Activated CD4-positive, alpha-beta T cell treated with anti-CD3 and anti-CD28 coated beads, Interleukin-2, amount 50 U/mL, for 48 hours (primary cell): ENCODE measurements at regions not wholly inside any gene's neighbourhood (a gene's known extent, or its start where the extent isn't known, plus 50 kb on each side); places are given as distances from the start of the nearest gene placed in this dataset.
"Not testable (repeated sequence)": the region's sequence is repeated elsewhere in the genome, so short reads cannot be mapped to it uniquely, and the experiment has no call there.

ENCODE experiments used
- DNase-seq, 2 experiments: peaks; one replicate each; pipeline ENCODE4 v3.0.0-alpha.2; 2020

DNA sequence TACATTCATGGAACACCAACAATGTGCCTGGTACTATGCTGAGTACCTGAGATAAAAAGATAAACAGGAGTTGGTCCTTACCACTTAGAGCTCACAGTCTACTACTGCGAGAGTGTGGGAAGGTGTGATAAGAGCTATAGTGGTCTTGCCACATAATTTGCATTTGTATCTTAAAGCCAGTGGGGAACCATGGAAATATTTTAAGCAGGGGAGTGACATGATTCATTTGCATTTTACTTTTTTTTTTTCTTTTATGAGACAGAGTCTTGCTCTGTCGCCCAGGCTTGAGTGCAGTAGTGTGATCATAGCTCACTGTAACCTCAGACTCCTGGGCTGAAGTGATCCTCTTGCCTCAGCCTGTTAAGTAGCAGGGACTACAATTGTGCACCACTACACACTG, 53.6 kb downstream of the SRGAP2 start:
- not testable (repeated sequence) for DNase-seq

GRCh38 chr1:206261473-206261872, 58.1 kb downstream of the SRGAP2 start:
- not testable (repeated sequence) for DNase-seq

DNA sequence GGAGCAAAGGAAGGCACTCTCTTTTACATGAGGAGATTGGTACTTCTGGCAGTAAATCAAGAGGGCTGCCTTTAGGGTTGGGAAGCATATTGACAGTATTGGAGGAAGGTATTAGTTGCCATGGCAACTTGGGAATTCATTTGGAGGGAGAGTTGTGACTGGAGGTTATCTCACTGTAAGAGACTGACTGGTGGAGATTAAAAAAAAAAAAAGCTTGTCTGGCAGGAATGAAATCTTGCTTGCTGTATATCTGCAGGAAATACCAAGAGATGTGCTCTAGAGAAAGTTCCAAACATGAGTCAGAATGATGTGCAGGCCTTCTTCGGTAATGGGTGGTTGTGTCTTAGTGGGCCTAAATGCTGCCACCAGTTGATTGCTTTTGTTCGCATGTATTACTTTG, 59.1 kb downstream of the SRGAP2 start:
- DNase-seq = not testable (repeated sequence)

GRCh38 chr1:206264916-206265315, 61.6 kb downstream of the SRGAP2 start:
- DNase-seq = not testable (repeated sequence)

DNA sequence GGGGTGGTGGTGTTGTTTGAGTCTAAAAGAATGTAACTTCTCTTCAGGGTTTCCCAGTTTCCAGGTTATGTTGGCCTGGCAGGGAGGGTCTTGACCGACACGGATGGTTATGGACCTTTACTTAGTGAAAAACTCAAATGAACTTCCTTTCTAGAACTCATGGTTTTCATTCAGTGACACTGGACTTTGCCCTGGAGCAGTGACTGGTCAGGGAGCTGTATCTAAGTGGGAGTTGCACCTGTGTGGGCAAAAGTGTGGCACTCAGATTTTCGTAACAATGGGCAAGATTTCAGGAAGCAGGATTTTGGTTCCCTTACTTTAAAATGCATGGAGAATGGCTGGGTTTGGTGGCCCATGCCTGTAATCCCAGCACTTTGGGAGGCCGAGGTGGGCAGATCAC, 67.8 kb downstream of the SRGAP2 start:
- DNase-seq = not testable (repeated sequence)

DNA sequence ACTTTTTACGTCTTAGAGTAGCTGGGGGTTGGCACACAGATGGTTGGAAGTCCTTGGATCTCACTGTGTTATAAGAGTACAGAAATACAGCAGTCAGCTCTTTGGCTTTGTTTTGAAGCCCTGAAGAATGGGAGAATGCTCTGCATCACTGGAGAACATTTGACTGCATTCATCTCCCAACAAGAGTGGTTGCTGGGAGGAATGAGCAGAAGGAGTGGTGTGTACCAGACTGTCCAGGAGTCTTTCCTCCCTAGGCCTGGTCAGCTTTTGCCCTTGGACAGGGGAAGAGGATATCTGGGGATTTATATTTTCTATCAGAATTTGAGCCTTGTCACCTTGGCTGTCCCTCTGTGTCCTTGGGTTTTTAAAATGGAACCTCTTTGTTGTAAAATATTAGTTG, 69.8 kb downstream of the SRGAP2 start:
- not testable (repeated sequence) for DNase-seq

DNA sequence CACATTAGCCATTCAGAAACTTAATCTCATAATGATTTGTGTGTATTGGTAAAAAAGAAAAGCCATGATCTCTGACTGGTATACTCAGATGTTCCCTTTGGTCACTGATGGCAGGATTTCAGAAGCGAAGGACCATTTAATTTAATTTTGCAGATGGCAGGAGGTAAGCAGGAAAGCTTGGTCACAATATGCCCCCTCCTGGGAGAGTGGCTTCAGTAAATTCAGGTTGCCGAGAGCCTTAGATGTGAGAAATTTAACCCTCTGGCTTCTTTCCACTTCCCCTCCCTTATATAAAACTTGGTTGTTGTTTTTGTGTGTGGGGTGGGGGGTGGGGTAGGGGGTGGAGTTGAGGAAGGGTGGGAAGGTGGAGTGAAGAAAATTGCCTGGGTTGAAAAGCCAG, 72.8 kb downstream of the SRGAP2 start:
- not testable (repeated sequence) for DNase-seq

- not testable (repeated sequence) for DNase-seq
Observed at GRCh38 chr1:206278683-206279082, 75.3 kb downstream of the SRGAP2 start.

DNA sequence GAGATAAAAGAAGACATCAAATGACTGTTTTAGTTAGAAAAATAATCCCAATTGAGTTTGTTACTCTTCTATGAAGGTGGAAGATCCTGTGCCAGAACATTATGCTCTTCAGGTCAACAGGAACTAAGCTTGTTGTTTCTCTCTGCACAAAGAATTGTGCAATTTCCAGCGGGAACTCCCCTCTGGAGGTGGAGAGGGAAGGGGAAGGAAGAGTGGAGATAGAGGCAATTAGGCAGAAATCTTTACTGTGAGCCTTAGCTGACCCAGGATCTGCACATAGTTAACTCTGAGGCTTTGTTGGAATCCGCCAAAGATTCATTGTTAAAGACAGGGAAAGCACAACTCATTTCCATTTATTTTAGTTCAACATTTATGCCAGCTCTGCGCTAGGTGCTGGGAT, 77.3 kb downstream of the SRGAP2 start:
- DNase-seq = not testable (repeated sequence)

- not testable (repeated sequence) for DNase-seq
Observed at GRCh38 chr1:206281912-206282654, 78.7 kb downstream of the SRGAP2 start.

- DNase-seq = not testable (repeated sequence)
Observed at GRCh38 chr1:206285024-206285960, 82.0 kb downstream of the SRGAP2 start.

- not testable (repeated sequence) for DNase-seq
Observed at GRCh38 chr1:206287759-206288158, 84.4 kb downstream of the SRGAP2 start.

DNA sequence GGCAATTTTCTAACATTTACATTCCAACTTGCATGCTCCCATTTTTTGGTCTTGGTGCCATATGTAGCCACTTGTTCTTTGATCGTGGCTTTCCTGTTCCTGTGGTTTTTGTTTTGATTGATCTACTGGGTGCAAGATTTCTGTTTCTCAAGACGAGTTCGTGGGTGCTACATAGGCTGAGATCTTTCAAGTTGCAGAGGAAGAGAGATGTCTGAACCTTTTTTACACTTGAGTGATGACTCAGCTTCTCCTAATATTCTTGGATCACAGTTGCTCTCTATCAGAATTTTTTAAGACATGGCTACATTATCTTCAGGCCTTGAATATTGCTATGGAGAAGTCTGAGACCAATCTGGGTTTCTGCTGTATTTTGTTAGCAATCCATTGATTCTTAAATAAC, 85.1 kb downstream of the SRGAP2 start:
- DNase-seq = not testable (repeated sequence)

GRCh38 chr1:206297145-206298031, 94.0 kb downstream of the SRGAP2 start:
- DNase-seq = not testable (repeated sequence)

GRCh38 chr1:206298032-206298392, 94.7 kb downstream of the SRGAP2 start:
- DNase-seq = not testable (repeated sequence)

DNA sequence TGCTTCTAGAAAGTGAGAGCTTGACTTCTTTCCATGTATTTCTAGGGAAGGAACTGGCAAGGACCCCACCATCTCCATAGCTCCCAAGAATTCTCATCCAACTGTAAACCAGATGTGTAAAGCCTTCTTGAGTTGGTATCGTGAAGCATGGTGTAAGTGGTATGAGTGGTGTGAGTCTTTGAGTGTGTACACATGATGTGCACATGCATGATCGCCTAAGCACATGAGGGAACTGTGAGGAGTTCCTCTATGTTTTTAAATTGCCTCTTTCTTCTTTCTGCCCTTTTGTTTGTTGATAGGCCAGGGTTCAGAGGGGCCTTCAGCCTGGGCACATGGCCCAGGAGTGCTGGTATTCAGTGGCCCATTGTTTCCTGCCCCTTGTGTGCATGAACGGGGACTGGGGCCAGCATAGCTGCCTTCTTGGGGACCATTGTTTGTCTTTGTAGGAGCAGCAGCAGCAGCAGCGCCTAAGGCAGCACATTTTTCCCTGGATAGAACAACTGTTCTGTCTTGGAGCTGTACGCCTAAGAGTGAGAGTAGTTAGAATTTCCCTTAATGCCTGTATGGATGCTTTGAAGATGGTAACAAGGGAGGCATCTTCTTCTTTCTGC, 95.9 kb downstream of the SRGAP2 start:
- not testable (repeated sequence) for DNase-seq

GRCh38 chr1:206299942-206300341, 96.6 kb downstream of the SRGAP2 start:
- not testable (repeated sequence) for DNase-seq

- DNase-seq = not testable (repeated sequence)
Observed at GRCh38 chr1:206302056-206302455, 98.7 kb downstream of the SRGAP2 start.

GRCh38 chr1:206307442-206307841, 104.1 kb downstream of the SRGAP2 start:
- DNase-seq = not testable (repeated sequence)

DNA sequence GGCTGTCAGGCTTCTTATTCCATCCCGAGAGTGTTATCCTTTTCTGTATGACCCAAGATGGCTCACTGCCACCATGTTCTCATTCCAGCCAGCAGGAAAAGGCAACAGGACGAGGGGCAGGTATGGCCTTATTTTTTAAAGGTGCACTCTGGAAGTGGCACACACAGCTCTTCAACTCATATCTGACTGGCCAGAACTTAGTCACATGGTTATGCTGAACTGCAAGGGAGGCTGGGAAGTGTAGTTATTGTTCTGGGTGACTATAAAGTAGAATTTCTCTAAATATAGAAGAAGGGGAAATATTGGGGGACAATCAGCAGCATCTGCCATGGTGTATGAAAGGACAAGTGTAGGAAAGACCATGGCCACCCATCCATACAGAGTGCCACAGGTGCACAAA, 107.6 kb downstream of the SRGAP2 start:
- not testable (repeated sequence) for DNase-seq

DNA sequence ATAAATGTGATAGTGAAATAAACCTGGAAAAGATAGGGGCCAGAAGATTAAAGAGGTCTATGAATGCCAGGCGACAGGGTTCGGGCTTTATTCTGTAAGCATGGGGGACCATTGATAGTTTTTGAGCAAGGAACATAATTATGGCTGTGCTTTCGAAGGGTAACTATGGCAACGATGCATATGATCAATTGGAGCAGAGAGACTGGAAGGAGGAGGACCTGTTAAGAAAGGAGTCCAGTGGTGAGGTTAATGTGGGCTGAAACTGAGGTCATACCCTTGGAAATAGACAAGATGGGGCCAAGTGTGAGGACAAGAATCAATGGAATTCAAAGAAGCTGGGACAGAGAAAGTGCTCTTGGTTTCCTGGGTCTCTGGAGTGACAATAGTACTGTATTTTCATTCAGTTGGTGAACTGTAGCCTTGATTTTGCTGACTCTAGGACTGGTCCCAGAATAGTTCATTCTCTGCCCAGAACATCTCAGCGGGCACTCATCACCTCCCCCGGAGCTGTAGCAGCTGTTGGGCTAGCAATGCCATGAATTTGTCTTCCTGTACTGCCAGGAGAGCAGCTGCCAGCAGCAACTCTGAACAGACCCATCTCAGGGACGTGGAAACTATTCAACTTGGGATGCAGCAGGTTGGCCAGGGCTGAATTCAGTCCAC, 108.4 kb downstream of the SRGAP2 start:
- not testable (repeated sequence) for DNase-seq

DNA sequence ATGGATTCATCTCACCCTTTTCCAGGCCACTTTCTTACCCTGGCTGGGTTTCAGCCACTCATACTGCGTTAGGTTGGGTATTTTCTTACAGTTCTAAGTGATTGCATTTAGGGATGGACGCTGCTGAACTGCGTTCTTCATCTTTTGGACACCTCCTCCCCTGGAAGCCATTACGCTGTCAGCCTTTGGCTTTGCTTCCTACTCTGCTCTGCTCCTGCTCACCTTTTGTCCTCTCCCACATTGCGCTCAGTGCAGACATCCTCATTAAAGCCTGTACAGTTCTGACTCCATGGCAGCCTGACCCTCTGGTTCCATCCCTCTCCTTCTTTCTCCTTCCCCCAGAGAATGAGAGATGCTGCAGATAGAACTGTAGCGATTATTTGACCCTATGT, 108.9 kb downstream of the SRGAP2 start:
- DNase-seq = not testable (repeated sequence)
